NCI-H2196 (cell line): ENCODE measurements at regions not wholly inside any gene's neighbourhood (a gene's known extent, or its start where the extent isn't known, plus 50 kb on each side); places are given as distances from the start of the nearest gene placed in this dataset.
A peak's percentile ranks its signal among the peaks of the same experiment; 100 is the strongest.
"Not testable (repeated sequence)": the region's sequence is repeated elsewhere in the genome, so short reads cannot be mapped to it uniquely, and the experiment has no call there.

Experiments used
- DNase-seq: peaks from one replicate; lab custom pipeline; 2025; ENCODE audit not compliant: unreplicated experiment; lab: John Stamatoyannopoulos, UW

DNA sequence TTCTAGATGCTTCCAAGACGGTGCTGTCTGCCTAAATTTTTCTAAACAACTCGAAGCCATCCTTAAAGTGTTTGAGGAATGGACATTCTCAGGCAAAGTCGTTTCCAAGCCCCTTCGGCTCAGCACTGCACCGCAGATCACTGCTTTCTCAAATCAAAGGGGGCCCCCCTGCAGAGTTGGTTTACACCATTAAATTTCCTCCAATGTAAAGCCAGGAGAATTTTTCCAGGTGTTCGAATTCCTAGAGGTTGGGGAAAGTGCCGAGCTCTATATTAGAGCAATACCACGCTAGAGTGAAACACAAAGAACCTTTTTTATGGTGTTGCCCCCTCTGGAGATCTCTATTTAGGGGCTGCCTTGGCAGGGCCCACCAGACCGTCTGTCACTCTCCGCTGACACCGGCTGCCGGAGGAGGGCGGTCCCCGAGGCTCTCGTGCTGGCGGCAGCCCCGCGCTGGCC is 277.9 kb upstream of the NR2F2 start:
- no peak for DNase-seq

DNA sequence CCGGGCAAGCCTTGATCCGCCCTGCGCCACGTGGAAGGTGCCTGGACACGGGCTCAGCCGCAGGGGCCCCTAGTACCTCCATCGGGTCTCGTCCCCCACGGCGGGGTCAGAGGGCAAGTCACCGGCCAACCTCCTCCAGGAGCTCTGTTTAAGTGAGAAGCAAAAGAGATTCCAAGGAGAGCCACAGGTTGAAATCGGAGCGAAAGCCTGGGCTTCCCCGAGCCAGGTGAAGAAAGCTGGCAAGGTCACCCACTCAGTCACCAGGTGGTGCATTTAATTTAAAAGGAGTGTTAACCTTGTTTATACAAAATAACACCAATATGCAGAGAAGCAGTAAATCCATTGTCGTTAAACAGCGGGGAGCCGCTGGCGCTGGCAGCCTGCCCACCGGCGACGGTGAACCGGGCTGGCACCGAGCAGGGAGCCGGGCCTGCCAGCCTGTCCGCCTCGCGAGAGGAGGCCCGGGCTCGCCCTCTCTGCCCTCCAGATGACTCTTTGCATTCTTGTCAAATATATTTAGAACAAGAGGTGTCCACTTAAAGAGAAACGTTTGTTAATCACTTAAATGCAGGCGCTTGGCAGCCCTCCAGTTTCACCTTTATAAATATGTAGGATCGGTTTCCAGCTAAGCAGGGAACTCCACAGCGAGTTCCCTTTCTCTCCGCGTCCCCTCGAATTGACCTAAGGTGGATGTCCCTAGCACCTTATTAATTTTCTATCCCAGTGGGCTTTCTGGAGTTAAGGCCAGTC is 277.3 kb upstream of the NR2F2 start:
- peak; percentile 64 for DNase-seq

DNA sequence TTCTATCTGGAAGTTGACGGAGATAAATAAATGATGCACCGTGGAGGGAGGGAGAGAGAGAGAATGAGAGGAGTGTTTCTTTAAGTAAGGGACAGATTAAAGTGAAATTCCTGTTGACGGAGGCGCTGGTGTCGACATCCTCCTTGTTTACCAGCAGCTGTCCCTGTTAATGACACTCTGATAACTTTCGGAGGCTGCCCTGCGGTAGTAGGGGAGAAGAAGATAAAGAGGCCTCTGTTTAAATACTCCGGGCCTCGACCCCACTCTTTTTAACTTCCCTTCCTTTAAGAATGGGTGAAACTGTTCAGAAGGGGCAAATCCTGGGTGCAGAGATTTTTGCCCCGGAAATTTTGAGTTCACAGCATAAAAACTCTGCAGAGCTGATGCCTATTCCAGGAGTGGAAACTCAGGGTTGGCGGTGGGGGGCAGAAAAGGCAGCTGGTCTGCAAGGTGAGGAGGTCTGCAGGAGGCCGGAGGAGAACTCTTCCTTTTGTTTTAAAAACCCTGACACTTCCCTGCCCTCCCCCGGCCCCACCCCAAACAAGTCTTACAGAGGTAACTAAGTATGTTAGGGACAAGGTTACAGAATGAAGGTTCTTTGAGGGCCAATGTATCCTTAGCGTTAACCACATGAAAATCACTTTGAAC is 276.6 kb upstream of the NR2F2 start:
- DNase-seq = no peak

DNA sequence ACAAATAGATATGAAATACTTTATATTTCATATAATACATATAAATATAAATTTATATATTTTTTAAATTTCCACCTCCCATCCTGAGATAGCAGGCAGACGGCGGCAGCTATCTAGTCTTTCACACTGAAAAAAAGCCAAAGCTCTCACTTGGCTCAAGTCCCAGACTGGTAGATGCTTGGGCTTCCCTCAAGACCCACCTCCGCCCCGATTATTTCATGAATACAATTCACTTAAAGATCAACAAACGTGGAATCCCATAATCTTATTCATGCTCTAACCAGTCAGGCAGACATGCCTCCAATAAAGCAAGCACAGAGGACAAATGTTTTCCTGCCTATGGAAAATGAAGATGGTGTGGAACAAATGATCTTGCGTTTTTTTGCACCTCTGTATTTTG is 275.9 kb upstream of the NR2F2 start:
- DNase-seq = no peak

DNA sequence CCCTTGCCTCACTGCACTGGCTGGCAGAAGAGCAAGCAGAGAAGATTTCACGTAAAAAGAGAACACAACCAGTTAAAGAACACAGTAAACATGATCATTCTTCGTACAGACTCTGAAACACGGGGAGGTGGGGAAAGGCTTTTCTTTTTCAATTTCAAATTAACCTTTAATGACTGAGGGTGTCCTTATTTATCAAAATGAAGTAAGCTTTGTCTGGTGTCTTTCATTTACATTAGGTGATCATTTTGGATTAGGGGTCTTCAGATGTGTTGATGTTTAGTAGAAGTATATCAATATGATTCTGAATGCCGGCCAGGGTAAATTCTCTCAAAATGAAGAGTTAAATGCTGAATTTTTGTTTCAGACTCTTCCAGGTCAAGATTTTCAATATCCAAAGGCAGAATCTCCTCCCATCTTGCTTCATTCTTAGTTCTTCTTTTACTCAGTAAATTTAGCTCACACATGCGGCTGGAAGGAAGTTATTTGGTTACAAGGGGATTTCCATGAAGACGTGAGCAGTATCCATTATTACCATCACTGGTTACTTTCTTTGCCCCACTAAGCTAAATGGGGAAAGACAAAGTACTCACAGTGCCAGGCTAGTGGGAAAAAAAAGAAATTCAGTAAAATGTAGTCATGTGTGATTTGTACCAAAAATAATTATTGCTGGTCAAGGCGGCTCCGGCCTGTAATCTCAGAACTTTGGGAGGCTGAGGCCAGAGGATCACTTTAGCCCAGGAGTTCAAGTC is 272.2 kb upstream of the NR2F2 start:
- DNase-seq = no peak

DNA sequence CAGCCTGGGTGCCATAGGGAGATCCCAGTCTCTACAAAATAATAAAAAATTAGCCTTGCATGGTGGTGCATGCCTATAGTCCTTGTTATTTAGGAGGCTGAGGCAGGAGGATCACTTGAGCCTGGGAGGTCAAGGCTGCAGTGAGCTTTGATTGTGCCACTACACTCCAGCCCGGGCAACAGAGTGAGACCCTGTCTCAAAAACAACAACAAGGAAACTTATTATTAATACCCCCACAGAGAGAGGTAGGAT is 271.7 kb upstream of the NR2F2 start:
- DNase-seq = not testable (repeated sequence)

DNA sequence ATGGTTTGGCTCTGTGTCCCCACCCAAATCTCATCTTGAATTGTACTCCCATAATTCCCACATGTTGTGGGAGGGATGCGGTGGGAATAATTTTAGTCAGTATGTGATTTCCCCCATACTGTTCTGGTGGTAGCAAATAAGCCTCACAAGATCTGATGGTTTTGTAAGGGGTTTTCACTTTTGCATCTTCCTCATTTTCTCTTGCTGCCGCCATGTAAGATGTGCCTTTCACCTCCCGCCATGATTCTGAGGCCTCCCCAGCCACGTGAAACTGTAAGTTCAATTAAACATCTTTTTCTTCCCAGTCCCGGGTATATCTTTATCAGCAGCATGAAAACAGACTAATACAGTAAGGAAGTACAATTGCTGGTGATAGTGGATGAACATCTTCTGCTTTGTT is 269.9 kb upstream of the NR2F2 start:
- DNase-seq = not testable (repeated sequence)

DNA sequence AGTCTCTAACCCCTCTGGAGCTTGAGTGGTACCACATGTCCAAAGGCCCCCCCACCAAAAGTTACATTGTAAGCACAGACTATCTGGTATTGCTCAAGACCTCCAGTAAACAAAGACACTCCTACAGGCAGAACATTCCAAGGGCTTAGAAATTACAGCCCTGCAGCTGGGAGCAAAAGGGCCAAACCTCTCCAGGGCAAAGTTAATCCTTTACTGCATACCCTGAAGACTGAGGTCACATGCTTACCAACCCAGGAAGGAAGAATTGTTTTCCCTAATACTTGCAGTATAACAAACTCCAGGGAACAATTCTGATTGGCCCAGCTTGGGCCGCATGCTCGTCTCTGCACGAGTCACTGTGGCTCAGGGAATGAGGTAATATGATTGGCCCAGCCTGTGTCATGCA is 266.1 kb upstream of the NR2F2 start:
- DNase-seq = no peak

DNA sequence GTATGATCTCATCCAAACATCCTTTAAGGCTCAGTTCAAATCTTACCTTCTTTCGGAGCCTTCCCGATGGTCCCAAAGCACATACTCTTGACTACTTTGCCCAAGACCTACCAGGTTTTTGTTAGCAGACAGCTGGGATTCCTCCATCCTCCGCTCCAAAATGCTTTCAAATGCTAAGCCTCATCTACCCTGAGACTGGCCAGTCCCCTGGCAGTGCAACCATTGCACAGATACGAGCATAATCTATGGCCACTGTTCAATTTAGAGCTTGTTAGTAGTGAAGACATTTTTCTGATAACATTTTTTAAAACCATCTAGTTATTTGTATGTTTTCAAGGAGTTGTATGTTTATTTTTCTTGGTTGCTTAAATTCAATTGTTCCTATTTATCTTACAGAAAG is 264.4 kb upstream of the NR2F2 start:
- DNase-seq = no peak

DNA sequence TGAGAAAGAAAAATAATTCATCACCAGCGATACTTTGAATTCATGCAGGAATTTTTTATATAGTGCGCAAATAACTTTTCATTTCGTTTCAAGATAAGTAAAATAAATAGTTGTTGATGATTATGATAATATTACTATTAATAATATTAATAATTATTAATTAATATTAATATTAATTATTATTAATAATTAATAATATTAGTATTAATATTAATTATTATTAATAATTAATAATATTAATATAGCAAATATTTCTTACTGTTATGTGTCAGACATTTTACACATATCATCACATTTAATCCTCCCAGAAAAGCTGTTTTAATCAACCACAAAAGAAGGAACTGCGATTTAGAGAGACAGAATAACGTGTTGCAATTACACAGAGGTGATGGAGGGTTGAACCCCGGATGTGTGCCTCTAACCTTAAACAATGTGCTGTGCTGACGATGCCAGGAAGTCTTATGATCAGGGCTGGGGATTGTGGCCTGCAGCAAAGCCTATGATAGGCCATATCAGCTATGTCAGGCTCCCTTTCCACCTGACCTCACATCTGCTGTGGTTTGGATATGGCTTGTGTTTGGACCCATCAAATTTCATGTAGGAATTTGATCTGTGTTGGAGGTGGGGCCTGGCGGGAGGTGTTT is 263.5 kb upstream of the NR2F2 start:
- DNase-seq = peak; percentile 74

DNA sequence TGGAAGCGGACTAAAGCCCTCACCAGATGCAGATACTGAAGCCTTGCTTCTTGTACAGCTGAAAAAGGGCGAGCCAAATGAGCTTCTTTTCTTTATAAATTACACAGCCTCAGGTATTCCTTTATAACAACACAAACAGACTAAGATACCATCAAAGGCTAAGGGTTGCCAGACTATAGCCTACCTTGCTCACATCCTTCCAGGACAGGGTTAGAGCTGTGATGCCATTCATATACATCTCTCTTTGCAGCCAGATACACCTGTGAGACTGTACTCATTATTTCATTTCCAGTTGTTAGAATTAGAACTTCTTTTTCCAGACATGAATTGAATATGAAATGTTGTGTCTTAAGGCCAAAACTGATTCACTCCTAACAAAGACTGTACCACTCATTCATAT is 262.8 kb upstream of the NR2F2 start:
- no peak for DNase-seq

DNA sequence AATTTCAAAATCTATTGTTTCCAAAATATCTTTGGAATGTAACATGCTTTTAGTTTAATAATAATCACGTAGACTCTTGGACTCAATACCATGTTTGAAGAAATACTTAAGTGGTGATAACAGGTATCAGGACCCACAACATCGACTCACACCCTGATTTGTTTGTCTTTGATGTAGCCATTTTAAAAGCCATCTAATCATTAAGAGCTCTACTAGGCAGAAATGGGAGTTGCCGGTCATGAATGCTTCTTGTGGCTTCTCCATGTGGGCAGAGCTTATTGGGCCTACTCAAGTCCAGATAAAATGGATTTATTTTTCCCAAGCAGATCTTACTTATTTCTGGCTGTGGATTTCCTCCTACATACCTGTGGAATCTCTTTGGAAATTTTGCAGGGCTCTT is 261.6 kb upstream of the NR2F2 start:
- DNase-seq = no peak

DNA sequence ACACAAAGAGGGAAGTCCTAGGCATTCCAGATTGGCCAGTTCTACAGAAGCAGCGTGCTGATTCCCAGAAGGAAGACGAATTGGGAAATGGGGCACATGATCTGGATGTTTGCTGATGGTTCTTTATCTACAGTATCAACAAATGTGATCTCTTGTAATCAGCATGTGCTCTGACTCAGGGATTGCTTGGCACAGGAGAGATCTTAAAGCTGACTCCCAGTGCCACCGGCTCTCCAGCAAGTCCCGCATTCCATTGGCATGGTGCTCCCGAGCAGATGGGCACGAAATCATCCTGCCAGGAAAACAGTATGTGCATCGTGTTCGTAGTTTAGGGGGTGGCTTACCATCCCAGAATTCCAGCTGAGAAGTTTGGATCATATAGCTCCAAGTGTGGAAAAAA is 259.9 kb upstream of the NR2F2 start:
- no peak for DNase-seq

DNA sequence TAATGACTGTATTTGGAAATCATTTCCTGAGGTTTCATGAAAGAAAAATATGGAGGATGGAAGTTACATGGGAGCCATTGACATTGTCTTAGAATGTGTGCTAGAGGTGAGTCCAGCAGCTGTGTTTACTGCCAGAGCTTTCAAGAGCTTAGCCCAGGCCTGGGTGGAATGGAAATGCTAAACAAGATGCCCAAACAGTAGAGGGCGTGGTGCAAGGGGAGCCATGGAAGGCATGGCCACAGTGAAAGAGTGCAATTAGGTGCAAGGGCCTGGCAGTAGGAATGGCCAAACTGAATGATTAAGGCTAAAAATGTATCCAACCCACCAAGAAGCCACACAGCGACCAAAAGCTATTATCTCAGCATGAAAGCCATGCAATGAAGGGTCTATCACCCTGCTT is 257.7 kb upstream of the NR2F2 start:
- no peak for DNase-seq

DNA sequence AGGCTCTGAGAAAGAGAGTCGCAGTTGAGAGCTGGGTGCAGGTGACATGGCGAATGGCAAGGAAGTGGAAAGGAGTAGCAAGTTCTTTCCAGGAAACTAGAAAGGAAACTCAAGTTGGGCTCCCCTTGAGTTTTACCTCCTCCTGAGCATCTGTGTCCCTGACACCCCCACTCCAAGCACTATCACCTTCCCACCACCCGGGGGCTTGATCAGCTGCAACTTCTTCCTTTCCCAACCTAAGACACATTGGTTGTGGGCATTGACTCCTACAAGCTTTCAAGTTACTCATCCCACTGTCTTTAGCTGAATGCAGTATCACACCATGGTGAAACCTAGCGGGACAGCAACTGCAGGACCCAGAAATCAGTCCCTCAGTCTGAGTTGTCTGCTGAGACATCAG is 256.6 kb upstream of the NR2F2 start:
- DNase-seq = no peak

DNA sequence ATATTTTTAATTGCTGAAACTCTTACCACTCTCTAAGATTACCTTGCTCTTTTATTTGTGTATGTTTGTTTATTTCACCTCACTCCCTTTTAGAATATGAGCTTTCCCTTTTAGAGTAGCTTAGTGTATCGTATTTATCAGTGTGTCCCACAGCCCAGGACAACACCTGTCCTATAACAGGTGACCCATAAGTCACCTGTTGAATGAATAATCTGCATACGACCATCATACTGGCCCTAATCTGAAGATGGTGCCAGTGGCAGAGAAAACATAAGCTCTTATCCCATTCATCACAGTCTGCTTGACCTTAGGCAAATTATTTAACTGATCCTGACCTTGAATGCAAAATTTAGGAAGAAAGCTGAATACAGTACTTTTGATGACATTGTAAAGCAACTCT is 254.6 kb upstream of the NR2F2 start:
- no peak for DNase-seq

DNA sequence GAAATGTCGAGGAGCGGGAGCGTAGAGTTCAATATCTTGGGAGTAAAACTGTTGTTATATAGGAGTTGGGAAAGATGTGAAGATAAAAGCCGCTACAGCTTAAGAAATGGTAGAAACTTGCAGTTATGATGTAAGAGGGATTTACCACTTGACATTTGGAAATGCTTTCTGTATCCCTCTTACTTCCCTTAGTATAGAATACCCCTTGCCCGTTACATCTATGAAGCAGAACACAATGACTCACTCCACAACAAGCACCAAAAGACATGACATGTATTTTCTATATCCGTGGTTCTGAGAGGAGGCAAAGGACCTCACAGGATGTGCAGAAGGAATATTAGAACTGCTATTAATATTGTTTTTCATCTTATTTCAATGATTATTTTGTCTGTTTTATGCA is 254.2 kb upstream of the NR2F2 start:
- no peak for DNase-seq

DNA sequence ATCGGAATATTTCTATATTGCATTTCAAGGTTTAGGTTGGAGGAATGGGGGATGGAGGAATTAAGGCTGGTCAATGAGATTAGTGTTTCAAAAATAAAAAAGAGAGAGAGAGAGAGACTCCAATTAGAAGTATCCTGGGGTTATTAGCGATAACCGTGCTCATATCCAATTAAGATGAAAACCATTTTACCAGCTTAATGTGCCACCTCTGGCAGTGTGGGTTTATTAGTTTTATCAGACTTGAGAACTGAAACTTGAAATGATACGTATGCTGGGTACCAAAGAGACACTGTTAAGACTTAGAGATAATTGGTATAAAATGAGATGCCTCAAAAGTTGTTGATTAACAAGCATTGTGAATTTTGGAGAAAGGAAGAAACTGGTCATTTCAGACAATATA is 251.5 kb upstream of the NR2F2 start:
- no peak for DNase-seq

DNA sequence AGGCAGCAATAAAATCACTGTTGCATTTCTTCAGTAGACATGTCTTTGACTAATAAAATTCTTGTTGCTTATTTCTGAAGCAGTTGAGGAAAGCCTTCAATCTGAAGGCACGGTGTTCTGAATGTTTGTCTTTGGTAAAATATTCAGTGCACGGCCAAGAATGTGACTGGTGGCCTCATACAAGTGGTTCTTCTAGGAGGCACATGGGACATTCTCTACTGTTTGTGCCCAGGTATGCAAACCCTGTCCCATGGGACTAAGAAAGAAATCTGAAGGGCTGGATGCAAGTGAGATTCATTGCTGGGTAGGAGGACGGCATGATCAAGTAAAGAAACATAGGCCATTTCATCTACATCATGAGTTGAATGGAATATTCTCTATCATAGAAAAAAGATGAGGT is 250.6 kb upstream of the NR2F2 start:
- no peak for DNase-seq

DNA sequence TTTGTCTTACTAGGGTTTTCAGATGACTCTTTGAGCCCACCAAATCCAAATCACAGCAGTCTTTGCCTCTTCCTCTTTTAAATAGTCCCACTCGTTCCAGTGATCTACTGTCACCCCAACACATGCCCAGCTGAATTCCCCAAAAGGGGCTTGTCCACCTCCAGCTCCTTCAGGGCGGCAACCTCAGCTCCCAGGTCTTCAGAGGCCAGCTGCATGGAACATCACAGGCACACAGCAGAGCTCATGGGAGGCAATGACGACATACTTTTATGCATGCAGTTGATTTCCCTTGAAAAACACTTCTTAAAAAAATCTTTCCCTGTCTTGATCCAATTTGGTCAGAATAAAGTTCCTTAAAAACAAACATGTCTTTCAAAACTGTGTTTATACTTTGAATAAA is 244.3 kb upstream of the NR2F2 start:
- DNase-seq = no peak

DNA sequence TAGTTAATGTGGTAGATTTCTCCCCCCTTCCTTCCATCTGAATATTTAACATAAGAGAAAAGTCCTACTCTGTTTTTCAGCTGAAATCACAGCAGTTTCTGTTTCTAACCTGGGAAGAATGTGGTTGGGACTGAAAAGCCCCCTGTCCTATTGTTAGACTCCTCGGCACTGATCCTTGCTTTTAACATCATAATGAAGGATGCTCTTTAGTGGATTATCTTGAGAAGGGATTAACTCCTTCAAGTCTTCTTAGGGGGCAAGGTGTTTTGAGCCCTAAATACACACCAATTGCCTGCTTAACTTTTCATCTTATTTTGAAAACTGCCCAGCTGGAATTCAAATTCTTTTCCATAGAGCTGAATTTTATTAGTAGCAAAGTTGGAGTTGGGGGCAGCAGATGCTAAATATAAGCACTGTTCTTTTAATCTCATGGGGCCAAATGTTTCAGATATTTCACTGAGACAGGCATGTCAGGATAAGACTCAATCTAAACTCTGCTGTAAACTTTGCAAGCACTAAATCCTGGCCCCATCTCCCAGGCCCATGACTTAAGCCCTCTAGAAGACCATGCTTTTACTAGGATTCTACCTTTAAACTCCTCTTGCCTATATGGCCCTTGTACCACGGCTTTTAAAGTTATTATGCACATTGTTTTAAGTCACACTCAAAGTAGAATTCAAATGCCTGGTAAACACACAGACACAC is 243.2 kb upstream of the NR2F2 start:
- no peak for DNase-seq
